ENCODE measurements at regions not wholly inside any gene's neighbourhood (a gene's known extent, or its start where the extent isn't known, plus 50 kb on each side); places are given as distances from the start of the nearest gene placed in this dataset.

DNA sequence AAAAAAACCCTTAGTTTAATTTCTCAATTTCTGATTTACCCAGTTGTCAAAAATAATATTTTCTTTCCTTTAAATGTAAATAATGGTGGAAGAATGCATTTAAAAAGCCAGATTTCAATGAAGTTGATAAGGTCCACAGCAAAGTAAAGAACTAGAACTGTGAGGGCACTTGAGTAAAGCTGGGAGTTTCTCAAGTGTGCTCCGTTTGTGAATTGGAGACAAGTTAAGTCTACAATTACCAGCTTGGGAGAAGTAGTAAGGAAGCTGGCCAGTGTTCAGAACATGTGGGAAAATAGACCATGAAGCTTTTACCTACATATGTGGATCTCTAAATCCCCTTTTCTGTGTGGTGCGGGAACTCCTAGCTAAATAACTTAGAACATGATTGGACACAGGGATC lies 239.4 kb downstream of the OXSM start:
- TF ChIP-seq, protein P1, sequence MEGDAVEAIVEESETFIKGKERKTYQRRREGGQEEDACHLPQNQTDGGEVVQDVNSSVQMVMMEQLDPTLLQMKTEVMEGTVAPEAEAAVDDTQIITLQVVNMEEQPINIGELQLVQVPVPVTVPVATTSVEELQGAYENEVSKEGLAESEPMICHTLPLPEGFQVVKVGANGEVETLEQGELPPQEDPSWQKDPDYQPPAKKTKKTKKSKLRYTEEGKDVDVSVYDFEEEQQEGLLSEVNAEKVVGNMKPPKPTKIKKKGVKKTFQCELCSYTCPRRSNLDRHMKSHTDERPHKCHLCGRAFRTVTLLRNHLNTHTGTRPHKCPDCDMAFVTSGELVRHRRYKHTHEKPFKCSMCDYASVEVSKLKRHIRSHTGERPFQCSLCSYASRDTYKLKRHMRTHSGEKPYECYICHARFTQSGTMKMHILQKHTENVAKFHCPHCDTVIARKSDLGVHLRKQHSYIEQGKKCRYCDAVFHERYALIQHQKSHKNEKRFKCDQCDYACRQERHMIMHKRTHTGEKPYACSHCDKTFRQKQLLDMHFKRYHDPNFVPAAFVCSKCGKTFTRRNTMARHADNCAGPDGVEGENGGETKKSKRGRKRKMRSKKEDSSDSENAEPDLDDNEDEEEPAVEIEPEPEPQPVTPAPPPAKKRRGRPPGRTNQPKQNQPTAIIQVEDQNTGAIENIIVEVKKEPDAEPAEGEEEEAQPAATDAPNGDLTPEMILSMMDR (IDR thresholded peaks at IDR 0.05) = no peak
- no peak for TF ChIP-seq ZFX (IDR thresholded peaks at IDR 0.05; ENCODE audit: borderline replicate concordance)
